MCF 10A (cell line): ENCODE measurements at regions not wholly inside any gene's neighbourhood (a gene's known extent, or its start where the extent isn't known, plus 50 kb on each side); places are given as distances from the start of the nearest gene placed in this dataset.

Source experiments
- BruUV-seq: library from RNA; stranded (reverse); fragments of 400-500 nt; replicated peaks from 2 replicates; lab custom pipeline; 2021; lab: Mats Ljungman, UMichigan
- CTCF ChIA-PET: fragments of 300-600 bp; sonication (Branson Sonifier 250); formaldehyde crosslinking; extraction: SDS; loops from one replicate; lab custom pipeline; 2021; ENCODE audit warnings: antibody characterized with exemption, inconsistent platforms; lab: Yijun Ruan, JAX
- POLR2A ChIA-PET: fragments of 300-600, 350-650 bp; sonication (Branson Sonifier 250); formaldehyde crosslinking; extraction: SDS; loops from one replicate; lab custom pipeline; 2020; ENCODE audit warnings: antibody characterized with exemption, inconsistent platforms; lab: Yijun Ruan, JAX
- DNase-seq: peaks from one replicate; pipeline ENCODE4 v3.0.0-alpha.2; 2018; ENCODE audit not compliant: unreplicated experiment
- H3K27ac Mint-ChIP-seq: one replicate; pipeline ENCODE4 v1.8.0; 2022; ENCODE audit warnings: mild to moderate bottlenecking, low read depth, mixed read lengths; ENCODE audit not compliant: unreplicated experiment
- H3K27me3 Mint-ChIP-seq: one replicate; pipeline ENCODE4 v1.8.0; 2022; ENCODE audit warnings: mixed read lengths; ENCODE audit not compliant: insufficient read depth, unreplicated experiment
- H3K36me3 Mint-ChIP-seq: one replicate; pipeline ENCODE4 v1.8.0; 2022; ENCODE audit warnings: mild to moderate bottlenecking, moderate library complexity, mixed read lengths; ENCODE audit not compliant: insufficient read depth, unreplicated experiment
- H3K4me1 Mint-ChIP-seq: one replicate; pipeline ENCODE4 v1.8.0; 2022; ENCODE audit warnings: mixed read lengths; ENCODE audit not compliant: insufficient read depth, unreplicated experiment
- H3K4me3 Mint-ChIP-seq: one replicate; pipeline ENCODE4 v1.8.0; 2022; ENCODE audit warnings: mild to moderate bottlenecking, moderate library complexity, mixed read lengths; ENCODE audit not compliant: unreplicated experiment
- H3K9me3 Mint-ChIP-seq: one replicate; pipeline ENCODE4 v1.8.0; 2022; ENCODE audit warnings: mixed read lengths; ENCODE audit not compliant: unreplicated experiment
- CTCF ChIP-seq: fragments of 200-600 bp; IDR thresholded peaks from one replicate; pipeline ENCODE4 v1.8.0; 2022; ENCODE audit warnings: antibody characterized with exemption, mild to moderate bottlenecking; ENCODE audit not compliant: unreplicated experiment
- intact Hi-C: fragments of 100-400 bp; cut with micrococcal nuclease; formaldehyde crosslinking; loops from 2 replicates; pipeline ENCODE4 v1.14.1; 2022

- no peaks in the 10 kb centered on the region for H3K9me3 Mint-ChIP-seq
- no peak overlapping the region for H3K27ac Mint-ChIP-seq
- DNase-seq, result no peak
- intact Hi-C loops, result no loop called here
- ChIA-PET CTCF (interaction anchor here (0.7 to 0.8 kb wide), 2 partner anchors 86 to 1709 kb away, joined by 3 read pairs; no protein-coding TSS in a partner anchor), POLR2A (interaction anchor here (0.7 kb wide), 1 partner anchor 385 kb away, joined by 3 read pairs; no protein-coding TSS in a partner anchor)
- no peaks in the 10 kb centered on the region for H3K36me3 Mint-ChIP-seq
- H3K4me3 Mint-ChIP-seq, result no peak overlapping the region
- H3K27me3 Mint-ChIP-seq, result no peaks in the 10 kb centered on the region
- no TSS peak for BruUV-seq
- H3K4me1 Mint-ChIP-seq, result peaks cover 9% of the 10 kb centered on the region
- no peak for TF ChIP-seq CTCF
Measured at GRCh38 chr14:98888281-98888680, 383.7 kb downstream of the BCL11B start.

GRCh38 chr14:98888927-98889835, 382.8 kb downstream of the BCL11B start:
- intact Hi-C loops, result no loop called here
- no peaks in the 10 kb centered on the region for H3K36me3 Mint-ChIP-seq
- H3K27me3 Mint-ChIP-seq, result no peaks in the 10 kb centered on the region
- no peak overlapping the region for H3K4me3 Mint-ChIP-seq
- peaks cover 9% of the 10 kb centered on the region for H3K4me1 Mint-ChIP-seq
- no peak overlapping the region for H3K27ac Mint-ChIP-seq
- BruUV-seq, result no TSS peak
- no peaks in the 10 kb centered on the region for H3K9me3 Mint-ChIP-seq
- no peak for TF ChIP-seq CTCF
- DNase-seq, result no peak
- POLR2A ChIA-PET, result interaction anchor here (0.7 kb wide), 1 partner anchor 386 kb away, joined by 3 read pairs; no protein-coding TSS in a partner anchor
- CTCF ChIA-PET, result interaction anchor here (0.6 kb wide), 1 partner anchor 377 kb away, joined by 4 read pairs; no protein-coding TSS in a partner anchor

GRCh38 chr14:98889836-98890185, 382.2 kb downstream of the BCL11B start:
- Mint-ChIP-seq H3K36me3 (no peaks in the 10 kb centered on the region), H3K4me1 (peaks cover 9% of the 10 kb centered on the region), H3K27ac (no peak overlapping the region), H3K27me3 (no peaks in the 10 kb centered on the region), H3K9me3 (no peaks in the 10 kb centered on the region), H3K4me3 (no peak overlapping the region)
- BruUV-seq, result no TSS peak
- POLR2A ChIA-PET, result no interaction called here
- CTCF ChIA-PET, result interaction anchor here (0.6 kb wide), 1 partner anchor 794 kb away, joined by 4 read pairs; no protein-coding TSS in a partner anchor
- DNase-seq, result no peak
- intact Hi-C loops, result no loop called here
- TF ChIP-seq CTCF, result no peak

GRCh38 chr14:98890556-98891340, 381.2 kb downstream of the BCL11B start:
- ChIA-PET CTCF (no interaction called here), POLR2A (no interaction called here)
- no peaks in the 10 kb centered on the region for H3K27me3 Mint-ChIP-seq
- no peak overlapping the region for H3K27ac Mint-ChIP-seq
- peaks cover 9% of the 10 kb centered on the region for H3K4me1 Mint-ChIP-seq
- H3K9me3 Mint-ChIP-seq, result no peaks in the 10 kb centered on the region
- TF ChIP-seq CTCF, result no peak
- no peak for DNase-seq
- no TSS peak for BruUV-seq
- intact Hi-C loops, result no loop called here
- no peak overlapping the region for H3K4me3 Mint-ChIP-seq
- H3K36me3 Mint-ChIP-seq, result no peaks in the 10 kb centered on the region
